ENCODE measurements at regions not wholly inside any gene's neighbourhood (a gene's known extent, or its start where the extent isn't known, plus 50 kb on each side); places are given as distances from the start of the nearest gene placed in this dataset.

GRCh38 chr7:24477398-24478136 lies 95.7 kb upstream of the PALS2 start:
- no peak for DNase-seq

- no peak for DNase-seq
Measured at GRCh38 chr7:24478137-24478655, 95.1 kb upstream of the PALS2 start.

- no peak for DNase-seq
Measured at GRCh38 chr7:24480501-24480900, 92.8 kb upstream of the PALS2 start.

GRCh38 chr7:24483804-24484203 lies 89.4 kb upstream of the PALS2 start:
- no peak for DNase-seq

- no peak for DNase-seq
Measured at GRCh38 chr7:24492576-24492975, 80.7 kb upstream of the PALS2 start.

- no peak for DNase-seq
Measured at GRCh38 chr7:24494832-24495231, 78.4 kb upstream of the PALS2 start.

- DNase-seq: no peak
Measured at GRCh38 chr7:24496036-24496435, 77.2 kb upstream of the PALS2 start.

GRCh38 chr7:24498439-24498838 lies 74.8 kb upstream of the PALS2 start:
- no peak for DNase-seq

GRCh38 chr7:24499871-24500270 lies 73.4 kb upstream of the PALS2 start:
- no peak for DNase-seq

GRCh38 chr7:24500599-24500998 lies 72.7 kb upstream of the PALS2 start:
- no peak for DNase-seq

- DNase-seq: no peak
Measured at GRCh38 chr7:24501009-24501408, 72.2 kb upstream of the PALS2 start.

GRCh38 chr7:24501443-24502134 lies 71.7 kb upstream of the PALS2 start:
- no peak for DNase-seq

GRCh38 chr7:24502135-24502488 lies 71.1 kb upstream of the PALS2 start:
- no peak for DNase-seq

- DNase-seq: no peak
Measured at GRCh38 chr7:24503506-24503905, 69.7 kb upstream of the PALS2 start.

GRCh38 chr7:24504040-24504439 lies 69.2 kb upstream of the PALS2 start:
- DNase-seq: no peak

- DNase-seq: no peak
Measured at GRCh38 chr7:24504836-24505235, 68.4 kb upstream of the PALS2 start.

GRCh38 chr7:24505968-24506367 lies 67.3 kb upstream of the PALS2 start:
- DNase-seq: no peak

GRCh38 chr7:24508316-24508715 lies 64.9 kb upstream of the PALS2 start:
- DNase-seq: no peak

- DNase-seq: no peak
Measured at GRCh38 chr7:24510759-24511158, 62.5 kb upstream of the PALS2 start.

GRCh38 chr7:24517166-24517565 lies 56.1 kb upstream of the PALS2 start:
- no peak for DNase-seq

GRCh38 chr7:24521917-24522623 lies 51.2 kb upstream of the PALS2 start:
- DNase-seq: no peak

Data from CD4-positive, alpha-beta T cell treated with Interferon alpha-2 for 1 hour (primary cell).